ENCODE measurements at regions not wholly inside any gene's neighbourhood (a gene's known extent, or its start where the extent isn't known, plus 50 kb on each side); places are given as distances from the start of the nearest gene placed in this dataset.

GRCh38 chr4:104272966-104273365, 221.7 kb downstream of the CXXC4 start:
- no peak for TF ChIP-seq EZH2 (IDR thresholded peaks at IDR 0.05; ENCODE audit: low read length, missing control alignments)
- no peak for TF ChIP-seq CTCF (conservative IDR thresholded peaks at IDR 0.05 in 1 of 2, IDR thresholded peaks at IDR 0.05 in 1 of 2; ENCODE audit: low read depth in 1 of 2, low read length in 2 of 2)
